Stimulated activated CD8-positive, alpha-beta memory T cell treated with anti-CD3 and anti-CD28 coated beads, Interleukin-4, amount 100 ng/mL, for 4 hours (primary cell): ENCODE measurements at regions not wholly inside any gene's neighbourhood (a gene's known extent, or its start where the extent isn't known, plus 50 kb on each side); places are given as distances from the start of the nearest gene placed in this dataset.
"Not testable (repeated sequence)": the region's sequence is repeated elsewhere in the genome, so short reads cannot be mapped to it uniquely, and the experiment has no call there.

Experiments used
- DNase-seq, 2 donors: peaks; one replicate each; pipeline ENCODE4 v3.0.0-alpha.2; 2020; ENCODE audit warnings: low read depth in 2 of 2, low spot score in 1 of 2

GRCh38 chr13:40348096-40348679, 318.3 kb downstream of the FOXO1 start:
- DNase-seq = no peak

GRCh38 chr13:40350283-40350992, 316.0 kb downstream of the FOXO1 start:
- DNase-seq = no peak

- DNase-seq = no peak
These were observed 314.7 kb downstream of the FOXO1 start for GRCh38 chr13:40351537-40352379.

GRCh38 chr13:40352380-40352778, 314.1 kb downstream of the FOXO1 start:
- no peak for DNase-seq

GRCh38 chr13:40352802-40353562, 313.5 kb downstream of the FOXO1 start:
- DNase-seq = no peak

GRCh38 chr13:40355126-40355724, 311.2 kb downstream of the FOXO1 start:
- DNase-seq = no peak

GRCh38 chr13:40356011-40356410, 310.4 kb downstream of the FOXO1 start:
- DNase-seq = no peak

GRCh38 chr13:40356458-40356857, 310.0 kb downstream of the FOXO1 start:
- not testable (repeated sequence) for DNase-seq

GRCh38 chr13:40362502-40362901, 303.9 kb downstream of the FOXO1 start:
- DNase-seq = no peak

- no peak for DNase-seq
These were observed 302.8 kb downstream of the FOXO1 start for GRCh38 chr13:40363653-40364052.

GRCh38 chr13:40366119-40366518, 300.3 kb downstream of the FOXO1 start:
- DNase-seq = no peak

GRCh38 chr13:40368127-40368891, 298.1 kb downstream of the FOXO1 start:
- no peak for DNase-seq

- DNase-seq = no peak
These were observed 295.8 kb downstream of the FOXO1 start for GRCh38 chr13:40370661-40371060.

GRCh38 chr13:40371531-40372125, 294.8 kb downstream of the FOXO1 start:
- DNase-seq = no peak

GRCh38 chr13:40373608-40374007, 292.8 kb downstream of the FOXO1 start:
- DNase-seq = peak in 1 of 2 donors; percentile 32

GRCh38 chr13:40375489-40376171, 290.8 kb downstream of the FOXO1 start:
- no peak for DNase-seq

GRCh38 chr13:40376296-40376849, 290.1 kb downstream of the FOXO1 start:
- no peak for DNase-seq

GRCh38 chr13:40376867-40377535, 289.4 kb downstream of the FOXO1 start:
- DNase-seq = no peak
